ENCODE measurements at regions not wholly inside any gene's neighbourhood (a gene's known extent, or its start where the extent isn't known, plus 50 kb on each side); places are given as distances from the start of the nearest gene placed in this dataset.

GRCh38 chr4:187417721-187418120, 577.9 kb upstream of the ZFP42 start:
- BruUV-seq (replicated peaks) = no TSS peak
- Histone ChIP-seq H3K27me3 (ENCODE audit: control insufficient read depth, insufficient read depth, low read length) (no peaks in the 10 kb centered on the region), H2AK9ac (replicated peaks; ENCODE audit: low read depth, low read length, poor library complexity) (no peak overlapping the region), H4K20me1 (ENCODE audit: insufficient read depth, low read length) (no peaks in the 10 kb centered on the region), H3K36me3 (ENCODE audit: control insufficient read depth, insufficient read depth, low read length) (no peaks in the 10 kb centered on the region), H3K27ac (ENCODE audit: insufficient read depth, low read length) (no peak overlapping the region), H3K56ac (ENCODE audit: extremely low read depth, insufficient read depth, low read length) (no peak overlapping the region), H4K5ac (ENCODE audit: low read depth, low read length) (no peak overlapping the region), H3K18ac (ENCODE audit: low read depth, low read length) (peak overlapping the region; percentile 80; the same call in 1 of the 2 replicates), H3K79me1 (ENCODE audit: low read depth in 1 of 2, low read length in 2 of 2) (no peaks in the 10 kb centered on the region), H2BK20ac (ENCODE audit: low read depth, low read length) (no peak overlapping the region), H4K8ac (ENCODE audit: low read depth in 2 of 2, low read length in 2 of 2) (no peak overlapping the region), H3K14ac (replicated peaks; ENCODE audit: low read depth, low read length) (no peak overlapping the region), H3K9me1 (ENCODE audit: insufficient read depth, low read length) (no peaks in the 10 kb centered on the region), H2AK5ac (ENCODE audit: low read depth, low read length) (no peak overlapping the region), H2AFZ (replicated peaks; ENCODE audit: low read length, poor library complexity) (no peak overlapping the region), H3K4ac (ENCODE audit: low read depth, low read length) (no peak overlapping the region), H3K9me3 (ENCODE audit: control insufficient read depth, insufficient read depth, low read length) (peaks cover 5% of the 10 kb centered on the region; the same call in 1 of the 2 replicates), H3K23ac (ENCODE audit: low read depth, low read length) (no peak overlapping the region), H2BK15ac (ENCODE audit: low read depth, low read length) (no peak overlapping the region), H3K4me1 (ENCODE audit: control insufficient read depth, insufficient read depth, low read length) (no peaks in the 10 kb centered on the region), H2BK5ac (ENCODE audit: low read depth, low read length, poor library complexity, severe bottlenecking) (no peak overlapping the region), H3K4me2 (ENCODE audit: low read depth, low read length) (no peak overlapping the region), H4K91ac (ENCODE audit: insufficient read depth, low read depth, low read length) (no peak overlapping the region), H2BK120ac (ENCODE audit: low read depth, low read length) (no peak overlapping the region), H3K9ac (ENCODE audit: low read depth, low read length) (no peak overlapping the region), H3K4me3 (ENCODE audit: insufficient read depth, low read depth, low read length) (no peak overlapping the region)
- dilution Hi-C loops (cut with HindIII; ENCODE audit: low sequenced_read_pairs, unreplicated experiment) (no loop called here), intact Hi-C loops (cut with micrococcal nuclease) (no loop called here), in situ Hi-C loops (cut with MboI; ENCODE audit: low sequenced_read_pairs) (no loop called here)
- no CpG with 5 or more reads among the region's 3 CpGs for WGBS, 2 experiments (ENCODE audit: extremely low coverage in 2 of 2, insufficient read length in 1 of 2)
- no peak for ATAC-seq (ENCODE audit: low read depth)
- ChIA-PET POLR2A (ENCODE audit: unreplicated experiment) (no interaction called here), CTCF (interaction anchor here (0.6 kb wide), 1 partner anchor 18 kb away, joined by 6 read pairs; no protein-coding TSS in a partner anchor)
- no peak for DNase-seq
- TF ChIP-seq BHLHE40 (IDR thresholded peaks at IDR 0.05; ENCODE audit: low read depth, low read length) (no peak), RAD21 (IDR thresholded peaks at IDR 0.05; ENCODE audit: low read length) (no peak), ELK1 (IDR thresholded peaks at IDR 0.05; ENCODE audit: borderline replicate concordance, low read depth, low read length) (no peak), MAFK (IDR thresholded peaks at IDR 0.05; ENCODE audit: low read depth, low read length) (no peak), CTCF (conservative IDR thresholded peaks at IDR 0.05; ENCODE audit: low read depth, low read length) (no peak), SMC3 (IDR thresholded peaks at IDR 0.05; ENCODE audit: low read depth, low read length) (no peak), POLR2A (IDR thresholded peaks at IDR 0.05; ENCODE audit: low read depth, low read length) (no peak), MXI1 (IDR thresholded peaks at IDR 0.05; ENCODE audit: borderline replicate concordance, low read depth, low read length) (no peak), NFE2L2 (IDR thresholded peaks at IDR 0.05; ENCODE audit: low read depth, low read length) (no peak), RFX5 (IDR thresholded peaks at IDR 0.05; ENCODE audit: low read depth, low read length) (no peak), USF2 (IDR thresholded peaks at IDR 0.05; ENCODE audit: low read depth, low read length) (no peak), CEBPB (IDR thresholded peaks at IDR 0.05; ENCODE audit: low read depth, low read length) (no peak), MAZ (IDR thresholded peaks at IDR 0.05; ENCODE audit: borderline replicate concordance, low read depth, low read length) (no peak), FOS (IDR thresholded peaks at IDR 0.05; ENCODE audit: low read depth, low read length) (no peak), RCOR1 (IDR thresholded peaks at IDR 0.05; ENCODE audit: insufficient replicate concordance, low read length) (no peak), CHD1 (IDR thresholded peaks at IDR 0.05; ENCODE audit: low read depth, low read length) (no peak)
